Omental fat pad (tissue), 3 donors: ENCODE measurements at regions not wholly inside any gene's neighbourhood (a gene's known extent, or its start where the extent isn't known, plus 50 kb on each side); places are given as distances from the start of the nearest gene placed in this dataset.

Source experiments
- ATAC-seq: fragments of 150-250 bp; one replicate; pipeline ENCODE4 v1.9.1; 2016; ENCODE audit warnings: mild to moderate bottlenecking, moderate library complexity; ENCODE audit not compliant: low FRiP score
- DNase-seq: peaks from one replicate; pipeline ENCODE4 v3.0.0-alpha.2; 2019; ENCODE audit warnings: low spot score
- CTCF ChIP-seq, 3 donors: fragments of 450-650 bp; IDR thresholded peaks; one replicate each; pipeline ENCODE4 v1.5.1; 2016 to 2017; ENCODE audit warnings: antibody characterized with exemption in 3 of 3, mild to moderate bottlenecking in 3 of 3, moderate library complexity in 2 of 3

GRCh38 chr7:46518713-46519112 lies 597.6 kb upstream of the IGFBP3 start:
- no peak for TF ChIP-seq CTCF (IDR thresholded peaks at IDR 0.05)
- no peak for DNase-seq
- no peak for ATAC-seq

GRCh38 chr7:46515844-46516590 lies 594.9 kb upstream of the IGFBP3 start:
- TF ChIP-seq CTCF (IDR thresholded peaks at IDR 0.05) = no peak
- DNase-seq = no peak
- ATAC-seq = no peak

GRCh38 chr7:46513447-46513848 lies 592.4 kb upstream of the IGFBP3 start:
- ATAC-seq (no peak), DNase-seq (no peak)
- no peak for TF ChIP-seq CTCF (IDR thresholded peaks at IDR 0.05)

- DNase-seq = no peak
- TF ChIP-seq CTCF (IDR thresholded peaks at IDR 0.05) = no peak
- peak; percentile 81 for ATAC-seq
These were observed 591.9 kb upstream of the IGFBP3 start for GRCh38 chr7:46512891-46513413.

GRCh38 chr7:46511442-46512215 lies 590.6 kb upstream of the IGFBP3 start:
- no peak for TF ChIP-seq CTCF (IDR thresholded peaks at IDR 0.05)
- ATAC-seq (no peak), DNase-seq (no peak)

- no peak for TF ChIP-seq CTCF (IDR thresholded peaks at IDR 0.05)
- DNase-seq = no peak
These were observed 587.5 kb upstream of the IGFBP3 start for GRCh38 chr7:46508583-46508982.

More at GRCh38 chr7:46508583-46508982, 587.5 kb upstream of the IGFBP3 start:
- no peak for ATAC-seq
